GM19395 (cell line): ENCODE measurements at regions not wholly inside any gene's neighbourhood (a gene's known extent, or its start where the extent isn't known, plus 50 kb on each side); places are given as distances from the start of the nearest gene placed in this dataset.

Experiments
- ATAC-seq: cut with Tn5 transposase; IDR thresholded peaks from one replicate; pipeline ENCODE4 v1.9.1; 2021; ENCODE audit warnings: mild to moderate bottlenecking, moderate library complexity; ENCODE audit not compliant: unreplicated experiment

DNA sequence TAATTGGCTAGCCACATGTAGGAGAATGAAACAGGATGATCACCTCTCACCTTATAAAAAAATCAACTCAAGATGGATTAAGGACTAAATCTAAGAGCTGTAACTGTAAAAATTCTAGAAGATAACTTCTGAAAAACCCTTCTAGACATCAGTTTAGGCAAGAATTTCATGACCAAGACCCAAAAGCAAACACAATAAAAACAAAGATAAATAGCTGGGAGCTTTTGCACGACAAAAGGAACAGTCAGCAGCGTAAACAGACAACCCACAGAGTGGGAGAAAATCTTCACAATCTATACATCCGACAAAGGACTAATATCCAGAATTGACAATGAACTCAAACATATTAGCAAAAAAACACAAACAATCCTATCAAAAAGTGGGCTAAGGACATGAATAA, 316.3 kb downstream of the METTL4 start:
- no peak for ATAC-seq

DNA sequence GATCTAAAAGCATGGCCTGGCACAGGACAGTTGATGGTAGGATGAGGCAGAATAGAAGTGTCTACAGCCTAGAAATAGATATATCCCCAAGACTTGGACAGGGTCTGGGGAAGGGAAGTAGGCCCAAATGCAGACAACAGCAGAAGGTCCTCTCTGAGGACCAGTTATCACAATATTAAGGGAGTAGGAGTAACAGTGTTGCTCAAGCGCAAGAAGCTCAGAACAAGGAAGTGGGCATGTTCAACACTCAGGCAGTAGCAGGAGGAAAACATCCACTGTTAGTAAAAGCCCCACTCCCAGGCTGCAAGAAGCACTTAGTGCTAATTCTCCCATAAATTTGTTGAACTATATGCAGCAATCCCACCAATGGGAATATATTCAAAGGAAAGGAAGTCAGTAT, 314.7 kb downstream of the METTL4 start:
- ATAC-seq, result no peak

DNA sequence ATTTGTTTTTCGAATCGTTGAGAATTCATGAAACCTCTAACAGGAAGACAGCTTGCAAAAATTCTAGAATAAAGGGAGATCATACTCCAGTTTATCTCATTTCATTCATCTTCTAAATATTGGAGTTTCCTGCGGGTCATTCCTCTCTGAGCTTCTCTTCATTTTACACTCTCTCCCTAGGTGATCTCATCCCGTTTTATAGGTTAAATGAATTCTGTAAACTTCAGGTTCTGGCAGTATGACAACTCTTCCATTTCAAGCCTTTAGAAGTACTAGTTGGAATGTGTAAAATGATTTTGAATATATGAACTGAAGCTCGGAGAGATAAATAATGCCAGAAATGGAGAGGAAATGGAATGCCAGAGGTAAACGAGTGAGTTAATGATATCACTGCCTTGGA, 312.4 kb downstream of the METTL4 start:
- no peak for ATAC-seq

DNA sequence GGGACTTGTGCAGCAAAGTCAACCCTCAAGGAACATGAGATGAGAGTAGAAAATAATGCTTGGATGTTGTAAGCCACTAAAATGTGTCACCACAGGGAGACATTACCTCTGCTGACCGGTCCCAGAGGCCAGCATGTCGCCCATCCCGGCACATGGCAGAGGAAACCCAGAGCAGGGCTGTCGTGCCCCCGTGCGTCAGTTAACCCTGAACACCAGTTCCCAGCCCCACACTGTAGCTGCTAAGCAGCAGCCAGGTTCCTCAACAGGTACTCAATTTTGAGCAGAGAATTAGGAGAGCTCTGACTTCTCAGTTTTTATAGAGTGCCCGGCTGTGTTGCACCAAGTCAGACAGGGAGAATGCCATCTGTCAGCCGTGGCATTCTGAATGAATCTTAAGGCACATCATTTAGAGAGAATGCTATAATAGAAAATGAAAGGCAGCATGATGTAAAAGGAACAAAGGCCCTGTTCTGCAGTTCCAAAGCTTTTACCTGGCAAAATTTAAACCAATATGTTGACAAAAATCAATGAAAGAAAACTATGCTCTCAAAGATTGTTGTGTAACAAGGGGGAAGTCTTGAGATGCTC, 307.9 kb downstream of the METTL4 start:
- no peak for ATAC-seq

DNA sequence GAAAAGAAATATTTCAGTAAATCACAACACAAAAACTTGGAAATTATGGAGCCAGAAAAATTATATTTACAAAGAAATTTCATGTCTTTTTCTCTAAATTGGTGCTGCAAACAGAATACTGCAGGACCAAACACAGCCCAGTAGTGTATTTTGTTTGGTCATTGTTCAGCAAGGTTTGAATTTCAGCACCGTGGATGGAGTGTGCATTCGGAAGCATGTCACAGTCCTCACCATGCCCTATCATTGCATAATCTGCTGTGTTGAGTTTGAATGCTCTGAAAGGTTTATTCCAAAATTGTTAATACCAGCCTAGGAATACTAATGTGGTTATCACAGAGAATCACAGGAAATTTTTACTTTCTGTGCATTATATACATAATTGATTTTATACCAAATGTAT, 296.7 kb downstream of the METTL4 start:
- ATAC-seq, result no peak

DNA sequence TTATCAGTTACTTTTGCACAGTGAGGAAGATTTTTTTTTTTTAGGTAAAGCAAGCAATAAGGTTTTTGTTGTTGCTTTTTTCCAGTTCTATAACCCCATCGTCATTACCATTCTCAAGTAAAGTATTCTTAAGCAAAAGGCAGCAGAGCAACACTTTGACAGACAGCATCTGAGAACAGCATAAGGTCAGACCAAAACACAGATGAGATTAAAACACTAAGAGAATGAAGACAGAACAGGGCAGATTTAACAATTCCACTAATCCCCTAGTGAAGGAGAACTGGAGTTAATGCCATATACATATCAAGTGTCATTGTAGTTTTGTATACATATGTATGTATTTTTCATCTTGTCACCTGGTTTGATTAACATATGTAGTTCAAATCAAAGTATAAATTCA, 290.2 kb downstream of the METTL4 start:
- no peak for ATAC-seq

DNA sequence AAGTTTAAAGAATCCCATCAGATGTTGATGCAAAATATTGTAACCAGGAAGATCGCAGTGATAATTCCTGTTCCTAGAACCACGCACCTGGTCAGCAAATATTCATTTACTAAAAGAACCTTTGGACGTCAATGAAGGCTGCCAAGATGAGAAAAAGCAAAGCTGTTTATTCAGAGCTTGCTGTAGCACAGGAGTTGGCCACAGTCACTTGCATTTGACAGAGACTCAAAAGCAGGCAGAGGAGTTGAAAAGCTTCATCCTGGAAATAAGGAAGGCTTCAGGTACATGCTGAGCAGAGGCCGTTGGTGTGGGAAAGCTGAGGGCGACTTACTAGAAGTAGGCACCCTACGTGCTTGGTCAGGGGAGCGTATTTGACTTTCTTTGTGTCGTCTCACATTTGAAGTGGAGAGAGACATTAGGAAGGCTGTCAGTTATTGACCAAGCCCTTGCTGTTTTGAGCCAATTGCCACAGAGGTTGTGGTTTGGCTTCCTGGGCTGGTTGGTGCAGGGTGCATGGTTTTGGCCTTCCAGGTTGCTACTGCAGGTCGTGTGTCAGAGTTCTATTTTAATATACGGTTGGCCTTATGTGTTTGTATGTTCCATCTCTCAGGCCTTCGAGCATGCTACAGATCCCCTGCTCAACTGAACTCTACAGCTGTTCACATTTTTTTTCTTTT, 289.6 kb downstream of the METTL4 start:
- ATAC-seq, result no peak

DNA sequence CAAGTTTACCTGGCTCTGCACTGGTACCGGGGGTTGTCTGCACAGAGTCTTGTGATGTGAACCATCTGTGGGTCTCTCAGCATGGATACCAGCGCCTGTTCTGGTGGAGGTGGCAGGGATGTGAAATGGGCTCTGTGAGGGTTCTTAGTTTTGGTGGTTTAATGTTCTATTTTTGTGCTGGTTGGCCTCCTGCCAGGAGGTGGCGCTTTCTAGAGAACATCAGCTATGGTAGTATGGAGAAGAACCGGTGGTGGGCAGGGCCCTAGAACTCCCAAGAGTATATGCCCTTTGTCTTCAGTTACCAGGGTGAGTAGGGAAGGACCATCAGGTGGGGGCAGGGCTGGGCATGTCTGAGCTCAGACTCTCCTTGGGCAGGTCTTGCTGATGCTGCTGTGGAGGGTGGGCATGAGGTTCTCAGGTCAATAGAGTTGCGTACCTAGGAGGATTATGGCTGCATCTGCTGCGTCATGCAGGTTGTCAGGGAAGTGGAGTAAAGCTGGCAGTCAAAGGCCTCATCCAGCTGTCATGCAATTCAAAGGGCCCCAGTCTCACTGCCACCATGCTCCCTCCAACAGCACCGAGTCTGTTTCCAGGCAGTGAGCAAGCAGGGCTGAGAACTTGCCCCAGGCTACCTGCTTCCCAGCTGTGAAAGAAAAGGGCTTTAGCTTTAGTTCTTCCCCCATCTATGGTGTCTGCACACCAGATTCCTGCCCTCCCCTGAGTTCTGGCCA, 278.0 kb downstream of the METTL4 start:
- ATAC-seq, result no peak

DNA sequence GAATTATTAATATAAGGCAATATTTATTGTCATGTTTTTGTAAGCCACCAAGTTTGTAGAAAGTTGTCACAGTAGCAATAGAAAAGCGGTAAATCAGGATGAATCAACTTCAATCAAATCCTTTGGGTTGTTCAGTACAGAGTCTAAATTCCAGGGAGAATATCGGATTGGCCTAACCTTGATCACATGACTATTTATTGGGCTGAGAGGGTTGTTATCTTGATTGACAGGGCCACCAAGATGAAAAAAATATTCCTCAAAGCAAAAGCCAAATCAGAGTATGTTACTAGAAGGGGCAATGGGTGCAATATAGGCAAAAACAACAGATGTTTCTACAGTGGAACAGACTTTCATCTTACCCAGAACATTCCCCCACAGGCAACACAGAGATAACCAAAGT, 270.0 kb downstream of the METTL4 start:
- no peak for ATAC-seq

DNA sequence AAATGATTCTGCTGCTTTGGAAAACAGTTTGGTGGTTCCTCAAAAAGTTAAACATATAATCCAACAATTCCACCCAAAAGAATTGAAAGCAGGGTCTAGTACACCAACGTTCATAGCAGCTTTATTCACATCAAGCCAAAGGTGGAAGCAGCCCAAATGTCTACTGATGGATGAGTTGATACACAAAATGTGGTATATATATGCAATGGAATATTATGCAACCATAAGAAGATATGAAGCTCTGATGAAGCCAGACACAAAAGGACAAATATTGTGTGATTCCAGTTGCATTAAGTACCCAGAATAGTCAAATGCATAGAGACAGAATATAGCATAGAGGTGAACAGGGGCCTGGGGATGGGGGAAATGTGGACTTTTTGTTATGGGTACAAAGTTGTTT, 269.3 kb downstream of the METTL4 start:
- no peak for ATAC-seq

DNA sequence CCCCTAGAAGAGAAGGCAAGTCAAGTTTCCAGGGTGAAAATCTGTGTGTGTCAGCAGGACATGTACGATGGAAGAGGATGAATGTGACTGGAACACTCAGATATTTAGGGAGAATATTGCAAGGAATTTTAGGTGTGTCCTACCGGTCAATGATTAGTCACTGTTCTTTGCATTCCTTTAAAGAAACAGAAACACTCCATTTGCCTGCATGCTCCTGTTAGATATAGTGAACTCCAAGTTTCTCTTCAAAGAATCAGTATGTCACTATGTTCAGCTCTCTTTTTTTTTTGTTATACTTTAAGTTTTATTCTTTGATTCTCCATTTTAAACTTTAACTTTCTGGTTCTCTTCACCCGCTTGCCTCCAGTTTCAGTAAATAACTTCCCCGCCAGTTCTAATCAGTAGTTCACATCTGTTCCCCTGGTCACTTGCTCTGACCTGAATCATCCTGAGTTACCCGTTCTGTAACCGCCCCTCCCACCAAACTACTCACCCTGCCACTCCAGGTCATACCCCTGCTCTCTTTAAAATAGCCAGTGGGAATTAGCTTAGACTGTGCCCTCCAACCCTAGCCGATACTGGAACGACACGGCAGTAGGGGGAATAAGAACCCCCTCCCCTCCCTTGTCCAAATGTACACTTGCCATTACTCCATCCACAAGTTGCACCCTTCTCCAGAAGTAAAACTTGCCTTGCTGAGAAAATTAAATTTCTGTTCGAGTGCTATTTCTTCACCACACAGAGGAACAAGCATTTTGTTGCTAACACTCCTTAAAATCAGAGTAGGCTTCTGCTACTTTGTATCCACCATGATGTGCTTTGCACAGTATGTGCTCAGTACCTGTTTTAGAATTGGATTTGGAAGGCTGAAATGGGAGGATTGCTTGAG, 268.4 kb downstream of the METTL4 start:
- no peak for ATAC-seq

DNA sequence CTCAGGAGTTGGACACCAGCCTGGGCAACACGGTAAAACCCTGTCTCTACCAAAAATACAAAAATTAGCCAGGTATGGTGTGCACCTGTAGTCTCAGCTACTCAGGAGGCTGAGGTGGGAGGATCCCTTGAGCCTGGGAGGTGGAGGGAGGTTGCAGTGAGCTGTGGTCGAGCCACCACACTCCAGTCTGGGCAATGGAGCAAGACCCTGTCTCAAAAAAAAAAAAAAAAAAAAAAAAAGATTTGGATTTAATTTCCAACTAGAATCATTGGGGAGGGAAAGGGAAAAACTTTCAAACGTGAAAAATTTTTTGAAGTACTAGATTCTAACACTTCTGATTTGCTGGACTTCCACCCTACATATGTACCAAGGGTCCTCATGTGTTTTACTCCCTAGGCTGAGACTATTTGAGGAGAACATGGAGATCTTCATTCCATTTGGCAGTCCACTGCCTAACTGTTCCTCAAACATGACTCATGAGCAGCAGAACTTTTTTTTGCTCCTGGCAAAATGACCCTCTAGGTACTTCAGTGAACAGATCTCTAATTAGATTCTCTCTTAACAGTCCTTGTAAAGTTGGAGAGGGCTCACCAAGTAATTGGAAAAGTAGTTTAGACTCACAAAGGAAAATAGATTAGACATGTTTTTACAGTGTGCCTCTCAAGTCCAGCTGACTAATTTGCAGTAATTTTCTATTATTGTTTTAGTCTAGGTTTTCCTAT, 267.6 kb downstream of the METTL4 start:
- no peak for ATAC-seq

DNA sequence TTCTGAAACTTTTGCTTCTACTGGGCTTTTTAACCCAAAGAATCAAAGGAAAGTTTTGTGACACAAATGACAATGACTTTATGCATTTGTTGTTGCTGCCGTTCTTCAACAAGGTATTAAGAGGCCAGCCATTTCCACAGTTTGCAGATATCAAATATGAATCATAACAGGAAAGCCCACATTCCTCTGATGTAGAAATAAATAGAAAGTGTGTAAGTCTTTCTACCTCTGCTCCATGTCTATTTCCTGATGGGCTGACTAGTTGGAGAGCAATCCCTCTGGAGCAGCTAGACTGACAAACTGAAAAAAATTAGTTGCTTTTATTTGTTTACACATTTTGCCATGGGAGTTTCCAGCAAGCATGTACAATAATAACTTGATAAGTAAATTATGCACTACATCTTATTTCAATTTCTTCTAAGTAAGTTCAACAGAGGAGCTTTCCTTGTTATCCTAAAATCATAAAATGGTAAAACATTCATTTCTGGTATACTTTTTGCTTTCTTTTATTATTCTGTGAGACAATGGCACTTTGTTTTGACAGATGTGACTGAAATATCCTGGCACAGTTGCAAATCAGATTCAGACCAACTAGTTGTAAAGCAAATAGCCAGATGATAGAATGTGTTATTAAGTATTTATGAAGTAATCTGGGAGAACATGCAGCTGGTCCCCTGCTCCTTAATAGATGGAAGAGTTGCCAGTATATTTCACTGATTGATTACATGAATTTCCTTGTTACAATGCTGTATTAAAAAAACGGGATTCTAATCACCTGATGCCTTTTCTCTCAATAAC, 266.7 kb downstream of the METTL4 start:
- no peak for ATAC-seq

DNA sequence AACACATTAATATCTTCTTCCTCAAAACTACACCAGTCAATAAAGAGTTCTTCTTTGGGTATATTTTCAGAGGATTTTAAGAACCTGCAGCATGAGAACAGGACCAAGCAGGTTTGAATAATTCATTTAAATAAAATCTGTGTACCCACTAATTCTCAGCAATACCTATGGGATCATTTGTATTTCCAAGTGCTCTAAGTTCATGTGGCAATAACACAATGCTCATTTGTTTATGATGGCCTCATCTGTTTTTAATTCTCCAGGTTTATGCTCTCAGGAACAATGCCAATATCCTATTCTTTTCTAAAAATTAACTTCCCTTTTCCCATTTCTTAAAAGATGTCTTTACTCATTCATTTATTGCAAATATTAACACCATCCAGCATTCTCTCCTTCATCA, 264.7 kb downstream of the METTL4 start:
- no peak for ATAC-seq

DNA sequence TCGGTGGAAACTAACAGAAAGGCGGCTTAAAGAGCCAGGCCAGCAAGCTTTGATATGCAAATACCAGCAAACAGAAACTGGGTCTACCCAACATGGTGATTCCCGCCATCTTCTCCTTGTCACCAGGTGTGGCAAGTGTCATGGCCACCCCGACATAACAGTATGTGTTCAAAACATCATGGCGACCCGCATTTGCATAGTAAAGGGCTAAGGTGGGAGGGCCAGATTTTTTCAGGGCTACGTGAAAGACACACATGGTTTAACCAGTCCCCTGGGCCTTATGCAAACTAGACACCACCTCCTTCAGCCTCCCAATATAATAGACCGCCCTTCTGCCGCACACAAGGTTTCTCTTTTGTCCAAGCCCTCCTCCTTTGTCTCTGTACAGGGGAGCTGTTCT, 260.4 kb downstream of the METTL4 start:
- ATAC-seq, result no peak

DNA sequence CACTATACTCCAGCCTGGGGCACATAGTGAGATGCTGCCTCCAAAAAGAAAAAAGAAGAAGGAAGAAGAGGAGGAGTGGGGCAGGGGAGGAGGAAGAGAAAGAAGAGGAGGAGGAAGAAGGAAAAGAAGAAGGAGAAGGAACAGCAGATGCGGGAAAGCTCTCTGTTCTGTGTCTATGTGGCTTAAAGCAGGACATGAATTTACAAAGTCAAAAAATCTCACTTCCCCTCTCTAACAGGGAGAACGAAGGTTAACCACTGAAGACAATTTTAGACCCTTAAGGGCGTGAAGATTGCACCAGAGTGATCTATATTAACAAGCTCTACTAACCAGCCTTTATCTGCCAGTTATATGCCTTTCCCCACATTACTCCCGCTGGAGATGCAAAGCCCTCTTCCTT, 258.9 kb downstream of the METTL4 start:
- peak; percentile 67 for ATAC-seq

DNA sequence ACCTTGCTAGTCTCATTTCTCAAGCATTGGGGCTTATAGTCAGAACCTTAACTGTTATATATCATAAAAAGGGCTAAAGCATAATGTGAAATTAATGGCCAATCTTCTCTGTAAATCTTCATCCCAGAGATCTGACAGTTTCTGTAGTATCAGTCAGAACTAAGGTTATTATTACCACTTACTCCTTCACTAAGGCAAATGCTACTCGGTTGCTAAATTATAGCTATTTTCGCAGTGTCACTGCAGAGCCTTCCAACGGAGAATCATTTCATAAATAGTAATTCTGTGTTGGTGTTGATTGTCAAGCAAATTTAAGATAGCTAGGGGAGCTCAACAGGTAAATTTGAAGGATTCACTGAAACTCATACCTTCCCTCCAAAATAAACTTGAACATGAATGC, 258.0 kb downstream of the METTL4 start:
- ATAC-seq, result no peak

DNA sequence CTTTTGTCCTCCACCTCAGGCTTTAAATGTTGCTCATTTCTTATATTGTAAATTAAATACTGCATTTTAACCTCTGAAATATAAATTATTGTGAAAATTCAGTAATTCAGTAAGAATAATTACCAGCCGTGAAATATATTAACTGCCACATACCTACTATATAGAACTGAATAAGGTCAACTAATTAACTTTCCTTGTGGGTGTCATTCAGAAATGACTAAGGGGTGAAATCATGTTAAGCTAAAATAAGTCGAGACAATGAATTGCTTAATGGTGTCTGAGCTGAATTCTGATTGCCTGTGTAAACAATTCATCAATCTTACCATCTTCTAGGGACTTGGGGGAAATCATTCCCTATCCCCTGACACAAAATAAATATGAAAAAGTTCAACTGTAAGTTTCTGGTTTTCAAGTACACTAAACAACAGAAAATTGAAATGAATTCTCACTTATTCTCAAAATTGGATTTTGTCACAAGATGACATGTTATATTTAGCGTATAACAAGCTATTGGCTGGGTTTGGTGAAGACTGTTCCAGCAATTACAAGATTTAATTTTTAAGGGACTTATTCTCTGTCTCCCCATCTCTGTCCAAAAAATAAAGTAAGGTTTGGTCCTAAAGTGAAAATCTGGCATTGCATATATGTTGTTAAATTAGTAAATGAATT, 255.1 kb downstream of the METTL4 start:
- no peak for ATAC-seq
